GM18502 (cell line): ENCODE measurements at regions not wholly inside any gene's neighbourhood (a gene's known extent, or its start where the extent isn't known, plus 50 kb on each side); places are given as distances from the start of the nearest gene placed in this dataset.
"Not testable (repeated sequence)": the region's sequence is repeated elsewhere in the genome, so short reads cannot be mapped to it uniquely, and the experiment has no call there.

Source experiments
- ATAC-seq: cut with Tn5 transposase; IDR thresholded peaks from one replicate; pipeline ENCODE4 v1.9.1; 2021; ENCODE audit warnings: mild to moderate bottlenecking; ENCODE audit not compliant: unreplicated experiment, poor library complexity

DNA sequence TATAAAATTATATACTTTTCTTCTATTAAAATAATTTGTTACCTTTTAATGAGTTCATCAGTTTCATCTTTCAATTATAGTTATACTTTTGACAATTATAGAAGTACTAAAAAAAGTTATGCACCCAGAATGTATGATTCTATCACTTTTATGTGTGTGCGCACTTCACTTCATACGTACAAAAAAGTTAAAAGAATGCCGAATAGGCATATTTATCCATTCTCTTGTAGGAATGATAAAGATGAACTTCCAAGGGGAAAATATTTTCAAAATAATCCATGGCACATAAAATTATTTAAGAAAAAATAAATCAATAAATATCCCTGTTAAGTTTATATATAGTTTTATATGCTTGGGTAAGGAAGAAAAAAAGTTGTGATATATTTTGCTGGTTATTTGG, 166.9 kb upstream of the PRSS1 start:
- no peak for ATAC-seq

DNA sequence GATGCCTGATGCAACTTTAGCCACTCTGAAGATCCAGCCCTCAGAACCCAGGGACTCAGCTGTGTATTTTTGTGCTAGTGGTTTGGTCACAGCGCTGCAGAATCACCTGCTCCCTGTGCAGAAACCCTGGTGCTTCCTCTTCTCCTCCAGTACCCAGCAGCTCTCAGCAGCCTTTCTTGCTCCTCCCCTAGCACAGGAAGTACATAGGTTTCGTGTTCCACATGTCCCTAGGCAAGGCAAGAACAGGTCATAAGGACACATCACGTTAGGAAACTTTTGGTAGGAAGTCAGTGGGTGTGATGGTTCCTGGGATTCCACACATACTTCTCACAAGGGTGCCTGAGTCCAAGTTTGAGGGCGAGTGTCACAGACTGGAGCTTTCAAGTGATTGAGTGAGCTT, 167.9 kb upstream of the PRSS1 start:
- ATAC-seq = peak; percentile 79

DNA sequence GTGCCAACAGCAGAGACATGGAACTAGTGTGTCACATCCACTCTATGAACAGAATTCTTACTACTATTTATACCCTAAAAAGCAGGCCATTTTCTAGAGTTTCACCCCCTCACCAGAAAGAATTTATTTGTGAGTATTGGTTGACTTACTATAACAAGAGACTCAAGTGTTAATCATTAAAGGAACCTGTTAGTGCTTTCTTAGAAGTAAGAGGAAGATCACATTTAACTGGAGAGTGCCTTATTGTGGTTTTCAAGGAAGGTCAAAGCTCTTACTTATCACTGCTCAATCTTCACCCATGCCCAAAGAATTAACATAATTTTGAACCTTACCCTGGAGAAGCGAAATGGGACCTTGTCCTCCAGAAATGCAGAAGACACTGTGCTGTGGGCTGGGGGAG, 169.3 kb upstream of the PRSS1 start:
- no peak for ATAC-seq

DNA sequence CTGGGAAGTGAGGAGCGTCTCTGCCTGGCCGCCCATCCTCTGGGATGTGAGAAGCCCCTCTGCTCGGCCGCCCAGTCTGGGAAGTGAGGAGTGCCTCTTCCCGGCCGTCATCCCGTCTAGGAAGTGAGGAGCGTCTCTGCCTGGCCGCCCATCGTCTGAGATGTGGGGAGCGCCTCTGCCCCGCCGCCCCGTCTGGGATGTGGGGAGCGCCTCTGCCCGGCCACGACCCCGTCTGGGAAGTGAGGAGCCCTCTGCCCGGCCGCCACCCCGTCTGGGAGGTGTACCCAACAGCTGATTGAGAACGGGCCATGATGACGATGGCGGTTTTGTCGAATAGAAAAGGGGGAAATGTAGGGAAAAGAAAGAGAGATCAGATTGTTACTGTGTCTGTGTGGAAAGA, 173.9 kb upstream of the PRSS1 start:
- ATAC-seq = not testable (repeated sequence)

DNA sequence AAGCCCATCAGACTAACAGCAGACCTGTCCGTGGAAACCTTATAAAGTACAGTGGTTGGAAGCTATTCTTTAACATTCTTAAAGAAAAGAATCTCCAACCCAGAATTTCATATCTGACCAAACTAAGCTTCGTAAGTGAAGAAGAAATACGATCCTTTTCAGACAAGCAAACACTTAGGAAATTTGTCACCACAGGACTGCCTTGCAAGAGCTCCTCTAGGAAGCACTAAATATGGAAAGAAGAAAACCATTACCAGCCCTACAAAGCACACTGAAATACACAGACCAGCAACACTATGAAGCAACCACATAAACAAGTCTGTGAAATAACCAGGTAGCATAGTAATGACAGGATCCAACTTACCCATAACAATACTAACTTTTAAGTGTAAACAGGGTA, 177.7 kb upstream of the PRSS1 start:
- ATAC-seq = no peak

DNA sequence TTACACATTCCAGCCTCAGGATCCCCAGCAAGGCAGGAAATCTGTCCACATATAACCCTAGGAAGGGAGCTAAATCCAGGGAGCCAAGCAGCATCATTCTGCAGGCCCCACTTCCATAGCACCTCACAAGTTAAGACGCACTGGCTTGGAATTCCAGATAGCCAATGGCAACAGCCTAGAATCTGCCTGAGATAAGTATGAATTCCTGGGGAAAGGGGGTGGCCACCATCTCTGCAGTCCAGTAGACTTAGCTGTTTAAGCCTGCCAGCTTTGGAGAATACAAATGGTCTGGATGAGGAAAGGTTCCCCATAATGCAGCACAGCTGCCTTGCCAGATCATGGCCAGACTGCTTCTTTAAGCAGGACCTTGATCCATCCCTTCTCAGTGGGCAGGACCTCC, 179.4 kb upstream of the PRSS1 start:
- ATAC-seq = no peak

DNA sequence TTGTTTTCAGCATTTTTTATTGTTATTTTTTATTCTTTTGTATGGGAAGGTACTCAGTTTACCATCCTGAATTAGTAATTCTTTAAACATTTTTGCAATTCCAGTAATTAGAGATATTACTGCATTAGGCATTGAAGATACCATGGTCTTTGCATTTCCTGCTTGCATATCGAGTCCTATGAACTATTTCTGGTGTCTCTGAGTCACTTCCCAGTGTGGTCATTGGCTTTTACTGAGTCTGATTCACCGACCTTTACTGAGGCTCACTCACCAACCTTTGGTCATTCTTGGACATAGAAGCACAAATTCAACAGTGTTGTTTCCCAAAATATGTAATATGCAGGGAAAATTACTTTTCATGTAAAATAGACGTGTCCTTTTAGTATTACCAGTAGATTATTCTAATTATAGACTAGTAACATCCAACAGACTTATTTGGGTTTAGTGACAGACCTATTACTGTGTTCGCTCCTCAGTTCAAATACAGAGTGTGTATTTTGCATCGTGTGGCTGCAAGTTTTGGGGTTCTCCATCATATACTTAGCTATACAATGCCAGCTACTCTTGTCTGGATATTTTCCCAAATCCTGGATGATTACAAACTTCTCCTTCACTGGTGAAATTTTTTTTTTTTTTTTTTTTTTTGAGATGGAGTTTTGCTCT, 180.7 kb upstream of the PRSS1 start:
- ATAC-seq = no peak

DNA sequence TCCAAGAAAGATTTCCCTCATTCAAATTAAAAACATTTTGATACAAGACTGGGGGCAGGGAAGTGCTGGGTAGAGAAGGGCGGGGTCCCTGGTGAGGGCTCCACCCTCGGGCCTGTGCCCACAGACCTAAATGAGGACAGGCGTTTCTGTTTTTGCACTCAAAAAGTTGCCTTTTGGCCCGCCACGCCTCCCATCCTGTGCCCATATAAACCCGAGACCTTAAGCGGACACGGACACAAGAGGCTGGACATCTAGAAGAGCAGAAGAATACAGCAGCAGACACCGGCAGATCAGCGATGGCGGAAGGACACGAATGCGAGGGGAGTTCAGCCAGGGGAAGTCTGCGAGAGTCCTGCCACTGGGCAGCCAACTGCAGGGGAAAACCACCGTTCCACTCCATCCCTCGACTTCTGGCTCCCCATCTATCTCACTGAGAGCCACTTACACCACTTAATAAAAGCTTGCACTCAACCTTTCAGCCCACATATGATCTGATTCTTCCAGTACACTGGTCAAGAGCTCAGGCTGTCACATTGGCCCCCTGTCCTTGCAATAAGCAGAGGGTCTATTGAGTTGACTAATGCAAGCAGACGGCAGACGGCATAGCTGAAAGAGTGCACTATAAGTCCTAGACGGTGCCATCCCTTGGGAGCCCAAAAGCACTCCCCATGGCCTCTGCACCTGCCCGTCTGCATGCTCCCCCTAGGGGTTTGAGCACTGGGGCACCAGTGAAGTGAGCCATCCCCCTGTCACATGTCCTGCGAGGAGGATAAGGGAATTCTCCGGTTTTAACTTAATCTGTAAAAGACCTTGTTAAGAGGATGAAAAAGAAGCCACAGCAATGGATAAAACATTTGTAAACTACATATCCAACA, 181.8 kb upstream of the PRSS1 start:
- ATAC-seq = no peak

DNA sequence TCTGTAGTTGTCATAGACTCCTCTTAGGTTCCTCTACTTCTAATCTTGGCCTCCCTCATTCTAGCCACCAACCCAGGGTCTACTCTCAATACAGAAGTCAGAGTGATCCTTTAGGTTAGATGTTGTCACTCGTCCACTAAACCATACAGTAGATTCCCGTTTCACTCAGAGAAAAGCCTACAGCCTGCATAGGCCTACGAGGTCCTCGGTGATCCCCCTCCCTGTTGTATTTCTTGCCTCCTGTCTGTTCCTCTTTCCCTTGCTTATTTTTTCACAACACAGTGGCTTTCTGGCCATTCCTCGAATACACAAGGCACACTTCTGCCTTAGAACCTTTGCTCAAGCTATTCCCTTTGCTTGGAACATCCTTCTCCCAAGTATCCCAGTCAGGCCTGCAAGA, 183.0 kb upstream of the PRSS1 start:
- ATAC-seq = no peak

DNA sequence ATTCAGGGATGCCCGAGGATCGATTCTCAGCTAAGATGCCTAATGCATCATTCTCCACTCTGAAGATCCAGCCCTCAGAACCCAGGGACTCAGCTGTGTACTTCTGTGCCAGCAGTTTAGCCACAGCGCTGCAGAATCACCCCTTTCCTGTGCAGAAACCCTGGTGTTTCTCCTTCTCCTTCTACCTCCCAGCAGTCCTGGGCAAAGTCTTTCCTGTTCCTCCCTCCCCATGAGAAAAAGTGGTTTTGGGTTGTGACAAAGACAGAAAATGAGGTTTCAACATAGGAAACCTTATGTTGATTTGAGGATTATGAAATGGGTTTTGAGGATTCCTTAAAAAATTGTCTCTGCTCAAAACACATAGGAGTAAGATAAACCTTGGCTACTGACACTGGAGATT, 185.1 kb upstream of the PRSS1 start:
- ATAC-seq = not testable (repeated sequence)

DNA sequence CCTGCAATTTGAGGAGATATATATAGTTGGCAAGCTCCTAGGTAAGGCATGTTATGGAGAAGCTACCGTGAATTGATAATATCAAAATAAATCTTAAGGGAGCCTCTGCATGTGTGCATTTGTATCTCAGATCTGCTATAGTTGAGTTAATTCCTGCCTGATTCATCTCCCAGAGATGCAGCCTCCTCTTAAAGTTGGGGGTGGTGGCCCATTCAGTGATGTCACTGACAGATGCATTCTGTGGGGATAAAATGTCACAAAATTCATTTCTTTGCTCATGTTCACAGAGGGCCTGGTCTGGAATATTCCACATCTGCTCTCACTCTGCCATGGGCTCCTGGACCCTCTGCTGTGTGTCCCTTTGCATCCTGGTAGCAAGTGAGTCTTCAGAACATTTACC, 185.8 kb upstream of the PRSS1 start:
- ATAC-seq = no peak

DNA sequence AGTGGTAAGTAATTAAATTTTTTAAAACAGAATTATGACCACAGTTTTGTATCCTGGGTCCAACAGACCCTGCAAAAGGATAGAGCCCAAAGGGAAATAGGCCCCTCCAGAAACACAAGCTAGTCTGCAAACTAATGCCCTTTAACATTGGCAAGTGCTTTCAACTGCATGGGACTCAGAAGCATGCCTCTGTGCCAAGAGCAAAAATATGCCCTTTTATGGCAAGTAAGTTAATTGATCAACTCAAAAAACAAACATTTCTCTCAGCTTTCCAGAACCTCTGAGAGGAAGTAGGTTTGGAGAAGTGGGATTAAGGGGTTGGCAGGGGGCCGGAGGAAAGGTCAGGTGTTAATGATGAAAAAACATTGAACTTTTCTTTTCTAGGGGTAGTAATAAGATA, 186.6 kb upstream of the PRSS1 start:
- no peak for ATAC-seq

DNA sequence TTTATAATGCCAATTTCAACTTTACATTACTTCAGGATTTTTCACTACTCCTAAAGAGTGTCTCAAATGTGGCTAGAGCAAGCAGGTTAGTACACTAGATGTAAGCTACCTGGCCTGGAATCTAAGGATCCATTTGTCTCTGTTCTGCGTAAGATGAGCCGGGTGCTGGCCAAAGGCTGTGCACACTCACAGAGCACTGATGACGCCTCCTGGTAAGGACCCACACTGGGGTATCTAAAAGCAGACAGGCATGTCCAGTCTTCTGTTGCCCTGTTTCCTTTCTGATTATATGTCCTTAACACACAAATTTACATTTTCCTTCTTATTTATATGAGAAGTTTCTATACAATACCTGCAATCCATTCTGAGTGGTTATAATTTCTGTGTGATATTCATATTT, 187.9 kb upstream of the PRSS1 start:
- ATAC-seq = not testable (repeated sequence)

DNA sequence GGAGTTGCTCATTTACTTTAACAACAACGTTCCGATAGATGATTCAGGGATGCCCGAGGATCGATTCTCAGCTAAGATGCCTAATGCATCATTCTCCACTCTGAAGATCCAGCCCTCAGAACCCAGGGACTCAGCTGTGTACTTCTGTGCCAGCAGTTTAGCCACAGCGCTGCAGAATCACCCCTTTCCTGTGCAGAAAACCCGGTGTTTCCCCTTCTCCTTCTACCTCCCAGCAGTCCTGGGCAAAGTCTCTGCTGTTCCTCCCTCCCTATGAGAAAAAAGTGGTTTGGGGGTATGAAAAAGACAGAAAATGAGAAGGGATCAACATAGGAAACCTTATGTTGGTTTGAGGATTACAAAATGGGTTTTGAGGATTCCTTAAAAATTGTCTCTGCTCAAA, 188.5 kb upstream of the PRSS1 start:
- ATAC-seq = not testable (repeated sequence)

DNA sequence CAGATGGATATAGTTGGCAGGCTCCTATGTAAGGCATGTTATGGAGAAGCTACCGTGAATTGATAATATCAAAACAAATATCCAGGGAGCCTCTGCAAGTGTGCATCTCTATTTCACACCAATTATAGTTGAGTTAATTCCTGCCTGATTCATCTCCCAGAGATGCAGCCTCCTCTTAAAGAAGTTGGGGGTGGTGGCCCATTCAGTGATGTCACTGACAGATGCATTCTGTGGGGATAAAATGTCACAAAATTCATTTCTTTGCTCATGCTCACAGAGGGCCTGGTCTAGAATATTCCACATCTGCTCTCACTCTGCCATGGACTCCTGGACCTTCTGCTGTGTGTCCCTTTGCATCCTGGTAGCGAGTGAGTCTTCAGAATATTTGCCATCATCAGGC, 189.1 kb upstream of the PRSS1 start:
- no peak for ATAC-seq

DNA sequence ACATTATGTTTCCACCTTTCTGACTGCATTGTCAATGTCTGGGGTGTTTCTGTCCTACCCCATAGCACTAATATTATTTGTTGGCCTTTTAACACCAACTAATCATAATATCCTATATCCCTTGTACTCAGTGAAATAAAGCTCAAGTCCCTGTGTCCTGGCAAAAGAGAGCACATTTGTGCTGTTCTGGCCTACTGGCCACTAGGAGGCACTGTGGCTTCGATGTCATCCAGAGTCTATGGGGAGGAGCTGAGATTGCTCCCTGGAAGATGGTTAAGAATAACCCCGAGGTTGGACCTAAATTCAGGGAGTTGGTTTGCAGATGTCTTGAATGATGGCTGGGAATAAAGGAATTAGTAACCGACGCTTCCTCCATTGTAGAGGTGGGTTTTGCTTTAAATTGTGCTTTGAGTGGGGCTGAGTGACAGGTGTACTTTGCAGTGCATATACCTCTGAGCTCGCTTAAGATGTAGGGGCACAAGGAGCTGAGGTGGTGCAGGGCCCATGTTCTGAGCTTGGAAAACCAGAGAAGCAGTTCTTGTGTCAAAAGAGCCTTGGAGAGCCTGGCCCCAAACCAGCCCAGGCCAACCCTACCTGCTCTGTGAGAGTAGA, 191.2 kb upstream of the PRSS1 start:
- peak; percentile 95 for ATAC-seq

DNA sequence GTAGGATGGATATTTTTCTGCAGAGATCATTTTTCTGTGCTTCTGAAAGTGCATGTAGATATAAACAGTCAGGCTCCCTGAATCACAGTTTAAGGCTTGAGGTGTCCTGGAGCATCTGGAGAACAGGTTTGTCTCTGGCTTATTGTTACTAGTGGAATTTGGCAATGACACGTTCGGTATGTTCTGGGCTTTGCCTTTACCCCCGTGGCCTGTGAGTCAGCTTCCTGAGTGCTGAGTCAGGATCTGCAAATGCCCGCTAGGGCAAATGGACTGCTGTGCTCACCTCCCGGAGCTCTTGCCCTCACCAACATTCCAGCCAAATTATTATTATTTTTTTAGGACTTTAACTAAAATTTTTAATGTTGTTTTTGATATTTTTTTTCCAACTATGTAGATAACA, 192.5 kb upstream of the PRSS1 start:
- no peak for ATAC-seq

DNA sequence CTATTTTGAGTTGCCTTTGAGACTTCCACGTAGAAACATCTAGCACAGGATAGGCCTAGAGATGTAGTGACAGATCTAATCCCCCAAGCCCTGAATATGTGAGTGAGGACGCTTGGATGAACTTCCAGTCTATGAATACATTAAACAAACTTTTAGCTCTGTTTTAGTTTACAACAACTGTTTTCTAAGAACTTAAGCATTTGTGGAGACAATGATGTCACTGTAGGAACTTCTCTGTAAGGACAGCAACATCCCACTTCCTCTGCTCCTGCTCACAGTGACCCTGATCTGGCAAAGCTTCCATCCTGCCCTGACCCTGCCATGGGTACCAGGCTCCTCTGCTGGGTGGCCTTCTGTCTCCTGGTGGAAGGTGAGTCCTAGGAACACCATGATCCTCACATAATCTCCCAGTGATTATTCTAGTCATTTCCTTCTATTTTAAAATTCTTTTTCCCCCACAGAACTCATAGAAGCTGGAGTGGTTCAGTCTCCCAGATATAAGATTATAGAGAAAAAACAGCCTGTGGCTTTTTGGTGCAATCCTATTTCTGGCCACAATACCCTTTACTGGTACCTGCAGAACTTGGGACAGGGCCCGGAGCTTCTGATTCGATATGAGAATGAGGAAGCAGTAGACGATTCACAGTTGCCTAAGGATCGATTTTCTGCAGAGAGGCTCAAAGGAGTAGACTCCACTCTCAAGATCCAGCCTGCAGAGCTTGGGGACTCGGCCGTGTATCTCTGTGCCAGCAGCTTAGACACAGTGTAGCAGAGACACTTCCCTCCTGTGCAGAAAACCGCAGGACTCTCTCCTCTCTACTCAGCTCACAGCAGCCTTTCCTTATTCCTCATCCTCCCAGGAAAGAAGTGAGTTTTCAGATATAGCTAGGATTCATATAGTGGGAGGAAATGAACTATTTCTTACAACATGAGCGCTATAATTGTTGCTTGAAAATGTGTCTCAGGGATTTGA, 194.4 kb upstream of the PRSS1 start:
- ATAC-seq = no peak

DNA sequence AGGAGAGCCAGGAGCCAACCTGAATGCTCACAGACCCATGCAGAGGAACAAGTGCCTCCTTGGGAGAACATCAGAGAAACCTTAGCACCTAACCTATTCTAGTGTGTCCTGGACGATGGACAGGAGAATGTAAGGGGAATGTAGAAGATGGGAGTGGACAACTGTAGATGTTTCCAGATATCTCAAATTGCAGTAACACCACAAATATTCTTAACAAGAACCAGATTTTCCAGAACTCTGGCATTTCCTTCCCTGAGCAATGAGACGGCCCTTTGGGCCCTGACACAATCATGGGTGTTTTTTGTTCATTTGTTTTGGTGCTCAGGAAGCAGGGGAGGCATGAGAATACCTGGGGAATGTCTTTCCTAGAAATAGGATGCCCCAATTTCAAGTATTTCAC, 196.1 kb upstream of the PRSS1 start:
- no peak for ATAC-seq

DNA sequence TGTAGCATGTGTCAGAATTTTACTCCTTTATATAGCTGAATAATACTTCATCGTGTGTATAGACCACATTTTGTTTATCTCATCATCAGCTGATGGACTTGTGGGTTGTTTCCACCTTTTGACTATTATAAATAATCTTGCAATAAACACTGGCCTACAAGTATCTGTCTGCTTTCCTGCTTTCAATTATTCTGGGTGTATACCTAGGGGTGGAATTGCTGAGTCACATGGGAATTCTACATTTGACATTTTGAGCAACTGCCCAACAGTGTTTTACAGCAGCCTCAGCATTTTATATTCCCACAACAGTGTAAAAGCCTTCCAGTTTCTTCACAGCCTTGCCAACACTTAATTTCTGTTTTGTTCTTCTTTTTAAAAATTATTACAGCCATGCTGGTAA, 200.3 kb upstream of the PRSS1 start:
- ATAC-seq = no peak
